Ovary (tissue), 7 donors: ENCODE measurements at regions not wholly inside any gene's neighbourhood (a gene's known extent, or its start where the extent isn't known, plus 50 kb on each side); places are given as distances from the start of the nearest gene placed in this dataset.

Source experiments
- DNase-seq, 5 donors: peaks; one replicate each; pipeline ENCODE4 v3.0.0-alpha.2; 2019 to 2020
- H3K27ac ChIP-seq, 2 donors: fragments of 200-600 bp; one replicate each; pipeline versions ENCODE4 v1.5.1 to v1.8.0; 2019 to 2022
- H3K27me3 ChIP-seq: fragments of 200-600 bp; one replicate; pipeline ENCODE4 v1.8.0; 2022
- H3K36me3 ChIP-seq: fragments of 200-600 bp; sonication (generic); one replicate; pipeline ENCODE4 v1.5.1; 2019
- H3K4me1 ChIP-seq: one replicate; pipeline ENCODE4 v1.8.1; 2013; ENCODE audit warnings: mild to moderate bottlenecking, moderate library complexity; ENCODE audit not compliant: insufficient read depth
- H3K4me3 ChIP-seq: fragments of 200-600 bp; sonication (generic); one replicate; pipeline ENCODE4 v1.5.1; 2017
- H3K9me3 ChIP-seq, 2 donors: fragments of 200-600 bp in 1 of 2; sonication (generic) in 1 of 2; one replicate each; pipeline versions ENCODE4 v1.5.1 to v1.8.1; 2013 to 2019; ENCODE audit warnings: mild to moderate bottlenecking in 1 of 2, moderate library complexity in 1 of 2
- EP300 ChIP-seq: sonication (generic); formaldehyde crosslinking; IDR thresholded peaks from one replicate; pipeline ENCODE4 v1.6.1; 2017; ENCODE audit warnings: antibody characterized with exemption
- POLR2A ChIP-seq: fragments of 450-650 bp; IDR thresholded peaks from one replicate; pipeline ENCODE4 v1.6.1; 2017; ENCODE audit warnings: antibody characterized with exemption, mild to moderate bottlenecking, moderate library complexity
- WGBS, 3 donors: extraction: QIAGEN DNeasy Blood & Tissue Kit in 1 of 3; methylation state at CpG; one replicate each; pipeline versions ENCODE4 v1.1.5 to v1.1.7; 2013 to 2017; 5-methylcytosine and 5-hydroxymethylcytosine counted together
- intact Hi-C, 4 donors: fragments of 100-400 bp; cut with DNase I; formaldehyde crosslinking; loops; one replicate each; pipeline versions ENCODE4 v1.11.0 to v1.15.1; 2022 to 2023
- TF ChIP-seq, protein P1 (sequence below), 3 donors: fragments of 450-650 bp in 2 of 3; fragments of 200-600 bp in 1 of 3; IDR thresholded peaks; one replicate each; pipeline versions ENCODE4 v1.5.1 to v1.8.0; 2016 to 2022; ENCODE audit warnings: antibody characterized with exemption in 3 of 3, mild to moderate bottlenecking in 1 of 3
- donor health status: DM: no; HTN: no; CAD: no; lungs with moderate emphysema.
- donor health status: DM: no; HTN: no; CAD: no.
- donor health status: Bipolar disorder and iron deficiency.
- donor health status: DM: no; HTN: no; CAD: no.
- donor health status: DM: yes; HTN: yes; CAD: no.

DNA sequence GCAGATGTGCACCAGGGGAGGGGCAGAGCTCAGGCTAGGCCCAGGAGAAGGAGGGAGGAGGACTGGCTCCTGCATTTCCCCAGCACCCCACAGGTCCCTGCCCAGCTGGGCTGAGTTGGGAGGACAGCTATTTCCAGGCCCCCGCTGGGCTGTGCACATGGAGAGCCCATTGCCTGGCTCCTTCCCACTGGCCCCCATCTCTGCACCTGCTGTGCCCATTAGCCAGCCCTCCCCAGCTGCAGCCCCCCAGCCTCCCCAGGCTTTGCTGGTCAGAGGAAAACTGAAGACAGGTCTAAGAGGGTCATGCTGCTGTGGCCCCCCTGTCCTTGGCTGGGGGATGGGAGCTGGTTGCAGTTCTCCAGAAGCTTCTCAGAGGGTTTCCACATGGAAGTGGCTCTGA, 81.8 kb upstream of the SHANK2 start:
- no peaks in the 10 kb centered on the region for H3K36me3 ChIP-seq
- DNase-seq: peak in 1 of 5 donors; percentile 17
- 88 to 100% (median 89%) methylated on average over 1 of the region's 1 CpG for WGBS, 3 donors
- no peaks in the 10 kb centered on the region for H3K27me3 ChIP-seq
- H3K9me3 ChIP-seq: no peaks in the 10 kb centered on the region
- H3K4me3 ChIP-seq: no peak overlapping the region
- no peaks in the 10 kb centered on the region for H3K4me1 ChIP-seq
- H3K27ac ChIP-seq: no peak overlapping the region
- TF ChIP-seq POLR2A (no peak), EP300 (no peak)
- TF ChIP-seq, protein P1, sequence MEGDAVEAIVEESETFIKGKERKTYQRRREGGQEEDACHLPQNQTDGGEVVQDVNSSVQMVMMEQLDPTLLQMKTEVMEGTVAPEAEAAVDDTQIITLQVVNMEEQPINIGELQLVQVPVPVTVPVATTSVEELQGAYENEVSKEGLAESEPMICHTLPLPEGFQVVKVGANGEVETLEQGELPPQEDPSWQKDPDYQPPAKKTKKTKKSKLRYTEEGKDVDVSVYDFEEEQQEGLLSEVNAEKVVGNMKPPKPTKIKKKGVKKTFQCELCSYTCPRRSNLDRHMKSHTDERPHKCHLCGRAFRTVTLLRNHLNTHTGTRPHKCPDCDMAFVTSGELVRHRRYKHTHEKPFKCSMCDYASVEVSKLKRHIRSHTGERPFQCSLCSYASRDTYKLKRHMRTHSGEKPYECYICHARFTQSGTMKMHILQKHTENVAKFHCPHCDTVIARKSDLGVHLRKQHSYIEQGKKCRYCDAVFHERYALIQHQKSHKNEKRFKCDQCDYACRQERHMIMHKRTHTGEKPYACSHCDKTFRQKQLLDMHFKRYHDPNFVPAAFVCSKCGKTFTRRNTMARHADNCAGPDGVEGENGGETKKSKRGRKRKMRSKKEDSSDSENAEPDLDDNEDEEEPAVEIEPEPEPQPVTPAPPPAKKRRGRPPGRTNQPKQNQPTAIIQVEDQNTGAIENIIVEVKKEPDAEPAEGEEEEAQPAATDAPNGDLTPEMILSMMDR (IDR thresholded peaks at IDR 0.05): no peak
- intact Hi-C loops: no loop called here

DNA sequence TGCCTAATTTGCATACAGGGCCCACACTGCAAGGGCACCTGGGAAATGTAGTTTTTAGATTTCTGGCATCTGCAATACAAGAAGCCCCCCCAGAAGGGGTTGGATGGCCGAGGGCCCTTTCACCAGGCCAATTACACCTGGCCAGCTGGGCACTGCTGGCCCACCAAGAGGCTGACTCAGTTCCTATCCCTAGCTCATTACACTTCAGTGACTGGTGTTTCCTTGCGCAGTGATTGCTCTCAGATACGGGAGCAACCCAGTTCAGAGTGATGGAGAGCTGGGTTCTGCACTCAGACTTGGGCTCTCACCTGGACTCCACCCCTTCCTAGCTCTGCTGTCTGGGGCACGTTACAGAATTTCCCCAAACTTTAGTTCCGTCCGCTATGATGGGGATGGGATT, 81.1 kb upstream of the SHANK2 start:
- Histone ChIP-seq H3K4me1 (no peaks in the 10 kb centered on the region), H3K4me3 (no peak overlapping the region), H3K27ac (no peak overlapping the region), H3K36me3 (no peaks in the 10 kb centered on the region), H3K27me3 (no peaks in the 10 kb centered on the region), H3K9me3 (no peaks in the 10 kb centered on the region)
- WGBS, 3 donors: 77 to 87% (median 87%) methylated on average over 6 of the region's 6 CpGs
- intact Hi-C loops: no loop called here
- TF ChIP-seq EP300 (no peak), POLR2A (no peak)
- TF ChIP-seq, protein P1 (IDR thresholded peaks at IDR 0.05): no peak
- no peak for DNase-seq

DNA sequence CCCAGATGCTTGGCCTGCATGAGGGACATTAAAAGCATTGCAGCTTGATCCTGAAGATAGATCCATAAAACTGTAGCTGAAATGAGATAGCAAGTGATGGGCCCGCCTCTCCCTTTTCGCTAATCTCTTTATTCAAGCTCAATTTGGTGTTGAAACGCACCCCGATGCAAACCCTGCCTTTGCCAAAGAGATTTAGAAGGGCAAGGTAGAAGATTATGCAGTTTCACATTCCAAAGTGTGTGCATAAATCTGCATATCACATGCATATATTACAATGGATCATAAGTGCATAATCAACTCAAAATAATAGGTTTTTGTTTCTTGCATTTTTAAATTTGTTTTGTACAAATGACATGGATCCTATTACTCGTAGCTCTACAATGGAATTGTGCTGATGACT, 80.1 kb upstream of the SHANK2 start:
- DNase-seq: no peak
- Histone ChIP-seq H3K9me3 (no peaks in the 10 kb centered on the region), H3K4me3 (no peak overlapping the region), H3K27ac (no peak overlapping the region), H3K27me3 (no peaks in the 10 kb centered on the region), H3K36me3 (no peaks in the 10 kb centered on the region), H3K4me1 (no peaks in the 10 kb centered on the region)
- TF ChIP-seq, protein P1 (IDR thresholded peaks at IDR 0.05): no peak
- TF ChIP-seq EP300 (no peak), POLR2A (no peak)
- intact Hi-C loops: no loop called here
- WGBS, 3 donors: 84 to 88% (median 85%) methylated on average over 5 of the region's 5 CpGs

DNA sequence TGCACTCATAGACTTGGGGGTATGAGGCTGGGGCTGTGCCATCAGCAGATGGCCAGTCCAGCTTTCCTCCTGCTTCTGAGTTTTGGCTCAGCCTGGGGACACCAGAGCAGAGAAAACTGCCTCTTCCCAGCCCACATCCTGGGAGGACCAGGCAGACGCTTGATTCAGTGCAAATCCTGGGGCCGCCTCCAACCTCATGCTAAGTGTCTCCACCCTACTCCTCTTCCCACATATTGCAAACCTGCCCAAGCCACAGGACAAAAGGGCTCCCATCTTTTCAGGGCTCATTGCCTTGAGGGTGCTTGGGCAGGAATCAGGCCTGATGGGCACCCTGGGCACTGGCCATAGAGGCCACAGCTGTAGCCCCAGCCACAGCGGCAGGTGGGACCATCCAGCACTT, 79.7 kb upstream of the SHANK2 start:
- Histone ChIP-seq H3K9me3 (no peaks in the 10 kb centered on the region), H3K27ac (no peak overlapping the region), H3K4me1 (no peaks in the 10 kb centered on the region), H3K36me3 (no peaks in the 10 kb centered on the region), H3K27me3 (no peaks in the 10 kb centered on the region), H3K4me3 (no peak overlapping the region)
- WGBS, 3 donors: 85 to 90% (median 86%) methylated on average over 3 of the region's 3 CpGs
- no peak for DNase-seq
- intact Hi-C loops: no loop called here
- TF ChIP-seq, protein P1 (IDR thresholded peaks at IDR 0.05): no peak
- TF ChIP-seq EP300: no peak
- TF ChIP-seq POLR2A: no peak

DNA sequence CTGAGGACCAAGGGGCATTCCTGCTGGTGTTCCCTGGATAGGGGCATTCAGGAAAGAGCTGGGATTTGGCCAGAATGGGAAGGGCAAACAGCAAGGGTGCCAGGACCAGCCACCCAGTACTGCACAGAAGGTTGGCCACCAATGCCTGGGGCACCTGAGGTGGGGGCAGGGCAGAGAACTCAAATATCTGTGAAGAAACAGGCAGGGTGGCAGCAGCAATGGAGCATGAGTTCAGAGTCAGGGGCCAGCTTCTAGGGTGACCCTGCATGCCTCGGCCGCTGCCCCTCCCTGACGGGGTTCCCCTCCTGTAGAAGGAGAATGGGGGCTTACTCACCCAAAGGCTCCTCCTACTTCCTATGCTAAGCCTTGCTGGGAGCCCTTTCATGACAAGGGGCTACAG, 79.3 kb upstream of the SHANK2 start:
- no peak overlapping the region for H3K4me3 ChIP-seq
- intact Hi-C loops: no loop called here
- no peaks in the 10 kb centered on the region for H3K27me3 ChIP-seq
- DNase-seq: no peak
- 48 to 60% (median 58%) methylated on average over 3 of the region's 3 CpGs for WGBS, 3 donors
- no peak overlapping the region for H3K27ac ChIP-seq
- H3K36me3 ChIP-seq: no peaks in the 10 kb centered on the region
- no peaks in the 10 kb centered on the region for H3K9me3 ChIP-seq
- no peaks in the 10 kb centered on the region for H3K4me1 ChIP-seq
- TF ChIP-seq EP300: no peak
